Activated naive CD8-positive, alpha-beta T cell (primary cell): ENCODE measurements at regions not wholly inside any gene's neighbourhood (a gene's known extent, or its start where the extent isn't known, plus 50 kb on each side); places are given as distances from the start of the nearest gene placed in this dataset.

ENCODE experiments used
- H3K27ac Mint-ChIP-seq: one replicate; pipeline ENCODE4 v1.8.0; 2021; ENCODE audit warnings: mixed read lengths
- H3K27me3 Mint-ChIP-seq: one replicate; pipeline ENCODE4 v1.8.0; 2021; ENCODE audit warnings: mixed read lengths
- H3K36me3 Mint-ChIP-seq: one replicate; pipeline ENCODE4 v1.8.0; 2021; ENCODE audit warnings: mixed read lengths
- H3K4me1 Mint-ChIP-seq: one replicate; pipeline ENCODE4 v1.8.0; 2021; ENCODE audit warnings: low read depth, mixed read lengths
- H3K4me3 Mint-ChIP-seq: one replicate; pipeline ENCODE4 v1.8.0; 2021; ENCODE audit warnings: mild to moderate bottlenecking, mixed read lengths
- H3K9me3 Mint-ChIP-seq: one replicate; pipeline ENCODE4 v1.8.0; 2021; ENCODE audit warnings: low read depth, mixed read lengths

DNA sequence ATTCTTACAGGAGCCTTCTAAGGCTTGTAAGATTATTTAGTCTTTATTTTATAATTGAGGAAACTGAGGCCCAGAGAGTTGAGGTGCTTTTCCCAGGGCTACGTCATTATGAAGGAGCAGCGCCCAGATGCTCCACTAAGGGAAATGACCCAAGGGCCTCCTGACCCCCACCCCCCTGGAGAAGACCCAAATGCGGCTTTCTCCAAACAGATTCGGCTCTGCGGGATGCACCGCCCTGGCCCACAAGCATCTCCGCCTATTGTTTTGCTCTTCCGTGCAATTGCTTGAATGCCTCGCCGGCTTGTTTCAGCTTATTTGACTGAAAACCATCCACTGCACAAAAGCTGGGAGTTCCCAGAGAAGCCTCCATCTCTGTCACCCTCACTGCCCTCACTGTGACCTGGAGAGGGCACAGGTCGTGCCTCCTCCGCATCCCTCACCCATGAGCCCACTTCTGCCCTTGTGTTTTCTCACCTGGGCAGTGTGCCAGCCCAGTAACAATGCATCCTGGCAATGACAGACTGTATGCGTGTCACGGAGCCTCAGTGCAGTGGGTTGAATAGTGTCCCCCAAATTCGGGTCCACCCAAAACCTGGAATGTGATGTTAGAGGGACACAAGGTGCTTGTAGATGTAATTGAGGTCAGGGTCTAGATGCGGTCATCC lies 790.2 kb downstream of the TBC1D22A start:
- no peak overlapping the region for H3K4me3 Mint-ChIP-seq
- no peak overlapping the region for H3K27ac Mint-ChIP-seq
- no peaks in the 10 kb centered on the region for H3K36me3 Mint-ChIP-seq
- H3K9me3 Mint-ChIP-seq, result no peaks in the 10 kb centered on the region
- peaks cover 2% of the 10 kb centered on the region for H3K27me3 Mint-ChIP-seq
- H3K4me1 Mint-ChIP-seq, result no peaks in the 10 kb centered on the region

DNA sequence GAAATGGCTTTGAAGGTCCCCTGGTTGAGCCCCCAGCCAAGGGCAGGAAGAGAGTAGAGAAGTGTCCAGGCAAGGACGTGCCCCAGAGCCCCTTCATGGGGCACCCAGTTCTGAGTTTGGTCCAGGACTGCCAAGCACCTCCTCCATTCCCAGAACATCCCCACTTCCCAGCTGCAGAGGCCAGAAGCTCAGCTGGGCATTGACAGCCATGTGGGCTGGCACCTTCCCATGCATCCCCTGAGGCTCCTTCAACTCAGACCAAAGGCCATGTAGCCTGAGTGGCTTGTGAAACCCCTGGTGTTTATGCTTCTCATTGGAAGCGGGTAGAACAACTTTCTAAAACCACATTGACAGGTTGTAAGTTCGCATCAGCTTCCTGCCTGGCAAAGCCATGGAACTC lies 789.6 kb downstream of the TBC1D22A start:
- no peak overlapping the region for H3K27ac Mint-ChIP-seq
- H3K27me3 Mint-ChIP-seq, result peaks cover 2% of the 10 kb centered on the region
- H3K9me3 Mint-ChIP-seq, result no peaks in the 10 kb centered on the region
- no peak overlapping the region for H3K4me3 Mint-ChIP-seq
- H3K36me3 Mint-ChIP-seq, result no peaks in the 10 kb centered on the region
- H3K4me1 Mint-ChIP-seq, result no peaks in the 10 kb centered on the region

DNA sequence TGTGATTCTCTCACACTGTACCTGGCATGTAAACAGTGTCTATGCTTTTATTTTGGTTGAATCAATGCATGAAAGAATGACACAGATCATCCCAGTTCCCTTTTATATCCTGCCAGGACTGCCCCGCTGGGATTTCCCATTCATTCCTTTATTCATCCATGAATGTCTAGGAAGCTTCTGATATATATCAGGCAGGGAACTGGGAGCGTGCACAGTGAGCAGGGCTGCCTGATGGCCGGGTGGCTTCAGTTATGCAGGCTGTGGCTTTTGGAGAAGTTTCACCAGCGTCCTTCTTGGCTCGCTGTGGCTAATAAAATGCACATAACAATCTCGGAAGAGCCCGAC lies 789.0 kb downstream of the TBC1D22A start:
- Mint-ChIP-seq H3K27me3 (peaks cover 2% of the 10 kb centered on the region), H3K9me3 (no peaks in the 10 kb centered on the region), H3K27ac (no peak overlapping the region), H3K4me3 (no peak overlapping the region), H3K36me3 (no peaks in the 10 kb centered on the region), H3K4me1 (no peaks in the 10 kb centered on the region)

DNA sequence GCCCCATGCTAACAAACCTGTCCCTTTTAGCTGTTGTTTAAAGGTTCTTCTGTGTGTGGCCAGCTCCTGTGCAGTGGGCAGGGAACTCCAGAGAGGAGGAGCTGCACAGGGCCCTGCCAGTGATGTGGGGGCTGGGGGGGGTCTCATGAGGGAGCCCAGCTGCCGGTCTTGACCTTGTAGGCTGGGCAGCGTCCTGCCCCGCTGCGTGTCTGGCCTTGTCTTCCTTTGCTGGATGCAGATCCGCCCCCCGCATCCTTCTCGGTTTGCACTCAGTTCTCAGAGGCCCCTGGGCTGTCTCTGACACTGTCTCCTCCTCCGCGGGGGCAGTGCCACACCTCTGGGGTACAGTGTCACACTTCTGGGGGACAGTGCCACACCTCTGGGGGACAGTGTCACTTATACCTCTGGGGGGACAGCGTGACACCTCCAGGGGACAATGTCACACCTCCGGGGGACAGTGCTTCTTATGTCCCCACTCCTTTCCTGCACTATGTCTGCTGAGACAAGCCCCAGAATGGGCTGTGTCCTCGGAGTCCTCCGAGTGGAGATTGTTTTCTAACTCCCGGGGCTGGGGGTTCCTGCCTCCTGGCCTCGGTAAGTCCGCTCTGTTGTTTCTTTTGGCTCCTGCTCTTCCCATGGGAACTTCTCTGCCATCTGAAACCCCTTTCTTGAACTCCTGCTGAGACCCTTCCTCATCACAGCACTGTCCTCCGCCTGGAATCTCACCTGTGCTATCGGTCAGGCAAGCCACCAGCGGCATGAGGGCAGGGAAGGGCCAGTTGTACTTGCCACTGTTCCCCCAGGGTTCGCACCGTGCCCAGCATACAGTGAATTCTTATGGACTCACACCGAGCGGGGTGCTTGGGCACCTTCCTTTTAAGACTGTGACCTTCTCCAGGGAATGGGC lies 788.3 kb downstream of the TBC1D22A start:
- Mint-ChIP-seq H3K4me3 (no peak overlapping the region), H3K36me3 (no peaks in the 10 kb centered on the region), H3K9me3 (no peaks in the 10 kb centered on the region), H3K27me3 (peaks cover 2% of the 10 kb centered on the region), H3K27ac (no peak overlapping the region), H3K4me1 (no peaks in the 10 kb centered on the region)

DNA sequence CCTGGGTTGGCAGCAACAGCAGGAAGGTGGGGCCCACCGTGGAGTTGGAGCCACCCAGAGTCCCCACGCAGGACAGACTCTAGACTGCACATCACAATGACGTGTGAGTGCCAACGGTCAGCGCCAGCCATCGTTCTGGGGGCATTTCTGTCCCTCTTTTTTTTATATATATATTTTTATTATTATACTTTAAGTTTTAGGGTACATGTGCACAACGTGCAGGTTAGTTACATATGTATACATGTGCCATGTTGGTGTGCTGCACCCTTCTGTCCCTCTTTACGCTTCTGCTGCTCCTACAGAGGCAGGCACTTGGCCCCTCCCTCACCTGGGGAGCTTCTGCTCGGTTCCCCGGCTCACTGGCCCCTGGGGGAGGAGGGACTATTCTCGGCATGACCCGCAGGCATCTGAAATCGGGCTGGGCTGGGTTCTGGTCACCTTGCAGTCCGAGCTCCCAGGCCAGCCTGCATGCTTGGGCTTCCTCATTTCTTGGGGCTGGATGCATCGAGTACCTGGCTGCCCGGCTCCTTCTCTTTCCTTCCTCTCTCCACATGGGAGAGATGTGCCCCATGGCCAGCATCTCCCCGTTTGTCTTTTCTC lies 787.4 kb downstream of the TBC1D22A start:
- H3K36me3 Mint-ChIP-seq, result no peaks in the 10 kb centered on the region
- no peaks in the 10 kb centered on the region for H3K4me1 Mint-ChIP-seq
- peaks cover 2% of the 10 kb centered on the region for H3K27me3 Mint-ChIP-seq
- no peak overlapping the region for H3K27ac Mint-ChIP-seq
- H3K9me3 Mint-ChIP-seq, result no peaks in the 10 kb centered on the region
- no peak overlapping the region for H3K4me3 Mint-ChIP-seq

DNA sequence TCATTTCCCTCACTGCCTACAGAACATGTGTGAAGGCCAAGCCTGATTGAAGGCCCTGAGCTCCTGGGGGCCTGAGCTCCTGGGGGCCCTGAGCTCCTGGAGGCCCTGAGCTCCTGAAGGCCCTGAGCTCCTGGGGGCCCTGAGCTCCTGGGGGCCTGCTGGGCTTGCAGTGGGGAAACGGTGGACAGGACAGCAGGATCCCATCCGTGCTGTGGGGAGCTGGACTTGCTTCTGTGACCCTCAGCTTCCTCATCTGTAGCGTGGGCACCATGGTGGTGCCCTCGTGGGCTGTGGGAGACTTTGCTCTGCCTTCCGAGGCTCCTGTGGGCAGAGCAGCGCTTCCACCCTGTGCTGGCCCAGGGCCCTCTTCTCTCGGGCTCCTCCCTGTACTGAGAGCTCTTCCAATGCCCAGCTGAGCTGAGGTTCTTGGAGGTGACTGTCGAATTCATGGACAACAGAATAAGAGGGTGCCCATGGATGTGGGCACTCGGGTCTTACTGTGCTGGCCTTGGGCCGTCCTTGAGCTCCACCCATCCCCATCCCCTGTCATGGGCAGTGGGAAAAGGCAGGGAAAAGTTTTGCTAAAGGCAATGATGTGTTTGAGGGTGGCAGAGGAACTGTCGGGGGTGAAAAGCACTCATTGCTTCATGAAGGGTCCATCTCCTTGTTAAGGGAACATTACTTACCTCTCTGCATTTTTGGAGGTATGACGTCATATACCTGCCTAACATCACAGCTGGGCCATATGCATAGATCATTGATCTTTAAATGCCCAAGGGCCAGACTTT lies 786.7 kb downstream of the TBC1D22A start:
- H3K27me3 Mint-ChIP-seq, result peaks cover 2% of the 10 kb centered on the region

DNA sequence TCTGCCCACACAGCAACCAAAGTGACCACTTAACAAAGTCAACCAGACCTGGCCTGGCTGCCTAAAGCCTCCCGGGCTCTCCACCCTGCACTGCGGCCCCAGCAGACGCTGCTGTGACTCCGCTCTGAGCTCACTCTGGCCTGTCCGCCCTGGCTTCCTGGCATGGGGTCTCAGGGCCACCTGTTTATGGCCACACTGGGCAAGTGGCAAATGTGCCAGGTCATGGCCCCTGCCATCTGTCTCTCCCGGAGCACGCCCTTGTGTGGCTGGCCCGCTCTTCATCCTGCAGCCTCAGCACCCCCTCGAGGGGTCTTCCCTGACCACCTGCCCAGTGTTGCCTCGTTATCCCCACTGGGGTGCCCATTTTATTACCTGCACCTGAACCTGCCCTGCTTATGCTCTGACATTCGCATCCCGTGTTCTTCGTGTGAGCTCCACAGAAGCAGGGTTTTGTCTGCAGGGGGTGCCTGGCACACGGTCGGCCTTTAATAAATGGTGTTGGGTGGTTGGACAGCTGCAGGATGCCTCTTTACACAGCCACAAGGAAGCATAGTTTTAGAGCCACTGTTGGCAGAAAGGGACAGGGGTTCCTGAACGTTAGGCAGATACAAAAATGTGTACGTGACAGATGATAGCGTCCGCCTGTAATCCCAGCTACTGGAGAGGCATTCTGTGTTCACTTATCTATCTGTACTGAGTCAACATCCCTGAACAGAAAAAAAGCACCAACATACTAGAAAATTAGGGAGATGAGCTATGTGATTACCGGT lies 785.6 kb downstream of the TBC1D22A start:
- H3K36me3 Mint-ChIP-seq, result no peaks in the 10 kb centered on the region
- no peaks in the 10 kb centered on the region for H3K9me3 Mint-ChIP-seq
- peaks cover 2% of the 10 kb centered on the region for H3K27me3 Mint-ChIP-seq
- no peaks in the 10 kb centered on the region for H3K4me1 Mint-ChIP-seq
- H3K4me3 Mint-ChIP-seq, result no peak overlapping the region
- no peak overlapping the region for H3K27ac Mint-ChIP-seq

More for the DNA sequence above, 786.7 kb downstream of the TBC1D22A start:
- Mint-ChIP-seq H3K4me3 (no peak overlapping the region), H3K9me3 (no peaks in the 10 kb centered on the region), H3K4me1 (no peaks in the 10 kb centered on the region), H3K27ac (no peak overlapping the region), H3K36me3 (no peaks in the 10 kb centered on the region)

DNA sequence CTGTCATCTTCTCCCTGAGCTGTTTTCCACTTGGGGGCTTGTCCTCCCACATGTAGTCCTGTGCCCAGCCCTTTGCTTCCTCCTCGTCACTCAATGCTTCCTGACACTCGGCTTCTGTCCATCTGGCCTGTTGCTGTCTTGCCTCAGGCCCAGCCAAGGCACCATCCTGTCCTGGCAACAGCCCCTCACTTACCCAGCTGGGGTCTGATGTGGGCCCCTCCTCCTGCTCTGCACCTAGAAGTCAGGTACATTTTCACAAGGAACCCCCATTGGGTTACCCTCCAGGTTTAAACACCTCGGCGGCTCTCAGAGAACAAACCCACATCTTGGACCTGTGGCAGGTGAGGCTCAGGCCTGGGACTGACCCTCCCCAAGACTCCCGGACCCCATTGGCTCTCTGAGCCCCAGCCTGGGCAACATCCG lies 784.8 kb downstream of the TBC1D22A start:
- Mint-ChIP-seq H3K27me3 (peaks cover 2% of the 10 kb centered on the region), H3K4me3 (no peak overlapping the region), H3K27ac (no peak overlapping the region), H3K4me1 (no peaks in the 10 kb centered on the region), H3K36me3 (no peaks in the 10 kb centered on the region), H3K9me3 (no peaks in the 10 kb centered on the region)

DNA sequence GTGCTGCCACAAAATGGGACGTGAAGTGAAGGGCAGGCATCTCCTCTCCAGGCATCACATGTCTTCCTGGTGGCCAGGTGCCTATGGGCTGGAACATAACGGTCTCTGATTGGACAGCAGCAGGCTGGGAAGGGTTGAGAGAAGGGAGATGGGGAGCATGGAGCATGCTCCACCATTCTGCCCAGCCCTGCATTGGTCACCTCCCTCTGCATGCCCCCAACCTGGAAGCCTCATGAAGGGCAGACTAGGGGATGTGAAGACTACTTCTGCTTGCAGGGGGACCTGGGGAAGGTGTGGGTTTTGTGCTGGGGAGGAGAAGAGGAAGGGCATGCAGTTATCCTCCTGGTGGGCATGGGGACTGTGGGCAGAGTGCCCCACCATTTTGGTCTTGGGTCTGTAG lies 782.2 kb downstream of the TBC1D22A start:
- no peaks in the 10 kb centered on the region for H3K9me3 Mint-ChIP-seq
- peaks cover 2% of the 10 kb centered on the region for H3K27me3 Mint-ChIP-seq
- H3K4me1 Mint-ChIP-seq, result no peaks in the 10 kb centered on the region
- no peak overlapping the region for H3K4me3 Mint-ChIP-seq
- H3K27ac Mint-ChIP-seq, result no peak overlapping the region
- H3K36me3 Mint-ChIP-seq, result no peaks in the 10 kb centered on the region

DNA sequence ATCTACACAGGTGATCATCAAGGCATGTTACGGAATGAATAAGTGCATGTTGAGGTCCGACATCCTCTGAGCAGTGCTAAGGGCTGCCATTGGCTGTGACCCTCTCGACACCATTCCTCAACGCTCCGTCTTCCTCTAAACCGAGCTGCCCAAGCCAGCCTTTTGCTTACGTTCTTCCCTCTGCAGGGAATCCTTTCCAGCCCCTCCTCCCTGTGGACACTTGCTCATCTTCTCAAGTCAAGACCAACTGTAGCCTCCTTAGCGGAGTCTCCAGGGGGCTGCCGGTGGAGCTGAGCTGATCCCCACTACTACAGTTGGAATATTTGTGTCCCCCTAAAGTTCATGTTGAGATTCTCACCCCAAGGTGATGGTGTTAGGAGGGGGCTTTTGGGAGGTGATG lies 781.0 kb downstream of the TBC1D22A start:
- Mint-ChIP-seq H3K9me3 (no peaks in the 10 kb centered on the region), H3K36me3 (no peaks in the 10 kb centered on the region), H3K27ac (no peak overlapping the region), H3K27me3 (no peaks in the 10 kb centered on the region), H3K4me3 (no peak overlapping the region), H3K4me1 (no peaks in the 10 kb centered on the region)

DNA sequence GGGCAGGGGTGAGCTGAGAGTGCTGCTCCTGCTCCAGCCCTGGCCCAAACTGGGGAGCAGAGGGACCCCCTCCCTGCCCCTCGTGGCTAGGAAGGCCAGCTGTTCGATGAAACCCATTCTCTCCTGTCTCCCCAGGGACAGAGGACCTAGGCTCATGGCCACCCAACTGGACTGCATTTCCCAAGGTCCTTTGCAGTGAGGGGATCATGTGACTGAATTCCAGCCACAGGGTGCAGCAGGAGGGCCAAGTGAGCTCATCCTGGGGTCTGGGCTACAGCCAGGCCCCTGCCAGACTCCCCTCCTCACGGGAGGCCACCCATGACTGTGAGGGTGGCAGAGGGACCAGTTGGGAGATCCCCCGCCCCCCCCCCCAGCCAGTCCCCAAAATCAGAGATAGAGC lies 777.6 kb downstream of the TBC1D22A start:
- Mint-ChIP-seq H3K9me3 (no peaks in the 10 kb centered on the region), H3K36me3 (no peaks in the 10 kb centered on the region), H3K4me1 (no peaks in the 10 kb centered on the region), H3K4me3 (no peak overlapping the region), H3K27me3 (peaks cover 2% of the 10 kb centered on the region), H3K27ac (no peak overlapping the region)

DNA sequence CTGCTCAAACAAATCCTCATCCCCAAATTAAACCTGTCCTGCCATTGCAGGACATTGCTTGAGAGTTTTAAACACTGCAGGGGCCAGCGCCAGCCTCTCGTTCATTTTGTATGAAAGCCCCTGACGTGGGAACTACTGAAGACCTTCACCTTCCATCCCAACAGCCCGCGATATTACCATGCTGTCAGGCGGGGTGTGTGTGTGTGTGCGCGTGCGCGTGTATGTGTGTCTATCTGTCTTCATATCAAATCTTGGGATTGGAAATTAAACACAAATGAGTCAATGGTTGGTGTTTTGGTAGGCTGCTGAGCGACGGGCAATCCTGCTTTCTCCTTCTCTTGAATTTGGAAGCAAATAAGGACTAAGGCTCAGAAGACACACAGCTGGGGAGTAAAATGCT lies 776.9 kb downstream of the TBC1D22A start:
- Mint-ChIP-seq H3K9me3 (no peaks in the 10 kb centered on the region), H3K27me3 (peaks cover 2% of the 10 kb centered on the region), H3K27ac (no peak overlapping the region), H3K4me3 (no peak overlapping the region), H3K4me1 (no peaks in the 10 kb centered on the region), H3K36me3 (no peaks in the 10 kb centered on the region)

DNA sequence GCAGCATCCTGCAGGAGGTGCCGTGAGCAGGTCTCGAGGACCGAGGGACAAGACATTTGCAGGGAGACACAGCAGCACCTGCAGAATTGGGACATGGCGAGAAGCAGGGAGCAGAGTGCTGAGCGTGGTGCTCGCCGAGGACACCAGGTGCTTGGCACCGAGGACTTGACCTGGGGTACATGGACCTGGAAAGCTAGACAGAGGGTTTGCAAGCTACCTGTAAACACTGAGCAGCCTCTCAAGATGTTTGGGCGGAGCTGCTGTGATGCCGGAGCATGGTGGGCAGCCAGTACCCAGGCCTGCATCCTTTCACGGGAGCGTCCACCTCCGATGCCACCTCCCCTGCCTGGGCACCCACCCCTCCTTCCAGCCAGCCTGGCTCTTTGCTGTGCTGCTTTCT lies 773.2 kb downstream of the TBC1D22A start:
- Mint-ChIP-seq H3K36me3 (no peaks in the 10 kb centered on the region), H3K4me3 (no peak overlapping the region), H3K9me3 (no peaks in the 10 kb centered on the region), H3K27me3 (peaks cover 2% of the 10 kb centered on the region), H3K27ac (no peak overlapping the region), H3K4me1 (no peaks in the 10 kb centered on the region)

DNA sequence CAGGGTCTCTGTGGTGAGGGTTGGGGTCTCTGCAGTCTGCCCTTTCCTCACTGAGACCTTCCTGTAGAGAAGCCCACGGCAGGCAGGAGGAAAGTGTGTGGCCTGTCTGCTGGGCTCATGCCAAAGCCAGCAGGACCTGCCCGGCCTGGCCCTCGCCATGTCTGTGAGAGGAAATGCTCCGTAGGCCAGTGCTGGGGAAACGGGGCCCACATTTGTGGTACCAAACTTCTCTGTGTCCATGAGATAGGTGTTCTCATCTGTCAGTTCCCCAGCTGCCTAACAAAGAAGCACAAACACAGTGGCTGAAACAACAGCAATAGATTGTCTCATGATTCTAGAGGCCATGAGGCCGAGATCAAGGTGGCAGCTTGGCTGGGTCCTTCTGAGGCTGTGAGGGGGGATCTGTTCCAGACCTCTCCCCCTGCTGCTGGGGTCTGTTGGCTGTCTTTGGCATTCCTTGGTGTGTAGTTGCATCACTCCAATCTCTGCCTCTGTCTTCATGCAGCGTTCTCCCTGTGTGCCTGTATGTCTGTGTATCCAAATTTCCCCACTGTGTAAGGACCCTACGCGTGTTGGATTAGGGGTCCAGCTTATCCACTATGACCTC lies 772.5 kb downstream of the TBC1D22A start:
- Mint-ChIP-seq H3K36me3 (no peaks in the 10 kb centered on the region), H3K9me3 (no peaks in the 10 kb centered on the region)

More for the DNA sequence above, 772.5 kb downstream of the TBC1D22A start:
- peaks cover 2% of the 10 kb centered on the region for H3K27me3 Mint-ChIP-seq
- H3K4me3 Mint-ChIP-seq, result no peak overlapping the region
- no peaks in the 10 kb centered on the region for H3K4me1 Mint-ChIP-seq
- H3K27ac Mint-ChIP-seq, result no peak overlapping the region
